ENCODE measurements at regions not wholly inside any gene's neighbourhood (a gene's known extent, or its start where the extent isn't known, plus 50 kb on each side); places are given as distances from the start of the nearest gene placed in this dataset.

DNA sequence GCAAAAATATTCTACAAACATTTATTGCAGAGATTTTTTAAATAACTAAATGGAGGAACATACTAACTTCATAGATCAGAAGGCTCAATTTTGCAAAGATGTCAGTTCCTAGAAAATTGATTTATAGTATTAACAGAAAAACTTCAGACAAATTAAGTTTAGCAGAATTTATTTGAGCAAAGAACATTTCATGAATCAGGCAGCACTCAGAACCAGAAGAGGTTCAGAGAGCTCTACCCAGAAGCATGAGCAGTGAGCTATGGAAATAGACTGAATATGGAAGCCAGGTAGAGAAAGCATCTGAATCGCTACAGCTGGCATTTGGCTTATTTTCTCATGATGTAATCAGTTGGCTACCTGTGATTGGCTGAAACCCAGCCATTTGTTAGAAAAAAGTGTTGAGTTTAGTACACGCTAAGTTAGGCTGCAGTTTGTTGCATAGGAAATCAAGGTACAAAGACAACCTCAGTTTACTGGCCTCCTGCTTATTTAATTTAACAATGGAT is 174.5 kb upstream of the TAB2 start:
- TF ChIP-seq, protein P1, sequence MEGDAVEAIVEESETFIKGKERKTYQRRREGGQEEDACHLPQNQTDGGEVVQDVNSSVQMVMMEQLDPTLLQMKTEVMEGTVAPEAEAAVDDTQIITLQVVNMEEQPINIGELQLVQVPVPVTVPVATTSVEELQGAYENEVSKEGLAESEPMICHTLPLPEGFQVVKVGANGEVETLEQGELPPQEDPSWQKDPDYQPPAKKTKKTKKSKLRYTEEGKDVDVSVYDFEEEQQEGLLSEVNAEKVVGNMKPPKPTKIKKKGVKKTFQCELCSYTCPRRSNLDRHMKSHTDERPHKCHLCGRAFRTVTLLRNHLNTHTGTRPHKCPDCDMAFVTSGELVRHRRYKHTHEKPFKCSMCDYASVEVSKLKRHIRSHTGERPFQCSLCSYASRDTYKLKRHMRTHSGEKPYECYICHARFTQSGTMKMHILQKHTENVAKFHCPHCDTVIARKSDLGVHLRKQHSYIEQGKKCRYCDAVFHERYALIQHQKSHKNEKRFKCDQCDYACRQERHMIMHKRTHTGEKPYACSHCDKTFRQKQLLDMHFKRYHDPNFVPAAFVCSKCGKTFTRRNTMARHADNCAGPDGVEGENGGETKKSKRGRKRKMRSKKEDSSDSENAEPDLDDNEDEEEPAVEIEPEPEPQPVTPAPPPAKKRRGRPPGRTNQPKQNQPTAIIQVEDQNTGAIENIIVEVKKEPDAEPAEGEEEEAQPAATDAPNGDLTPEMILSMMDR (IDR thresholded peaks at IDR 0.05; ENCODE audit: insufficient read depth, low read depth, low read length), result no peak
- no peak for TF ChIP-seq EZH2 (IDR thresholded peaks at IDR 0.05; ENCODE audit: insufficient read depth, low read length)

All from astrocyte (in vitro differentiated cells and primary cell).